ENCODE measurements at regions not wholly inside any gene's neighbourhood (a gene's known extent, or its start where the extent isn't known, plus 50 kb on each side); places are given as distances from the start of the nearest gene placed in this dataset.

DNA sequence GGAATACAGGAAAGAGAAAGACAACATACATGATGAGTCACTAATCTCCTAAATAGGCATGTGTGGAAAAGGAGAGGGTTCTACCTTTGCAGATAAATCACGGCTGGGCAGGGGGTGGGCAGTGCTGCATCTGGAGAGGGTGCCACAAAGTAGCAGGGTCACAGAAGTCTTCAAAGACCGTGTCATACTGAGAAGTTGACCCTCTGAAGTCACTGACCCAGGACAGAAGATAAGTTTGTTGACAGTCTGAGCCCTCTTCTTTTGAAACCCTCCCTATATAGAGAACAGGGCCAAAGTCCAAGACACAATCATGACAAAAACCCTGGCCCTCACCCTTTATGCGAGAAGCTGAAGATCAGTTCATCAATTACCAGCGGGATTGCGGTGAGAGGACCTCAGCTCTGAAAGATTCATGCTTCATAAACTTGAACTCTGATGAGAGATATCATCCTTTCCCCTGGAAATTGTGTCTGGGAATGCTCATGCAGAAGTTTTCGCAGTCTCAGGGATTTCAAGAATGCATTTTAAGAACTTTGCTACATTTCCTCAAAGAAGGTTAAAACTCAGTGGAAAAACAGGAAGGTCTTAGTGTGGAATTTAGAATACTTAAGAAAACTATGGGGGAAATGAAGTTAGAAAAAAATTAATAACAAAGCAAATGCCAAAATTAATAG is 129.5 kb downstream of the FAM124B start:
- TF ChIP-seq, protein P1, sequence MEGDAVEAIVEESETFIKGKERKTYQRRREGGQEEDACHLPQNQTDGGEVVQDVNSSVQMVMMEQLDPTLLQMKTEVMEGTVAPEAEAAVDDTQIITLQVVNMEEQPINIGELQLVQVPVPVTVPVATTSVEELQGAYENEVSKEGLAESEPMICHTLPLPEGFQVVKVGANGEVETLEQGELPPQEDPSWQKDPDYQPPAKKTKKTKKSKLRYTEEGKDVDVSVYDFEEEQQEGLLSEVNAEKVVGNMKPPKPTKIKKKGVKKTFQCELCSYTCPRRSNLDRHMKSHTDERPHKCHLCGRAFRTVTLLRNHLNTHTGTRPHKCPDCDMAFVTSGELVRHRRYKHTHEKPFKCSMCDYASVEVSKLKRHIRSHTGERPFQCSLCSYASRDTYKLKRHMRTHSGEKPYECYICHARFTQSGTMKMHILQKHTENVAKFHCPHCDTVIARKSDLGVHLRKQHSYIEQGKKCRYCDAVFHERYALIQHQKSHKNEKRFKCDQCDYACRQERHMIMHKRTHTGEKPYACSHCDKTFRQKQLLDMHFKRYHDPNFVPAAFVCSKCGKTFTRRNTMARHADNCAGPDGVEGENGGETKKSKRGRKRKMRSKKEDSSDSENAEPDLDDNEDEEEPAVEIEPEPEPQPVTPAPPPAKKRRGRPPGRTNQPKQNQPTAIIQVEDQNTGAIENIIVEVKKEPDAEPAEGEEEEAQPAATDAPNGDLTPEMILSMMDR (IDR thresholded peaks at IDR 0.05; ENCODE audit: insufficient read depth, low read depth, low read length): no peak
- TF ChIP-seq EZH2 (IDR thresholded peaks at IDR 0.05; ENCODE audit: insufficient read depth, low read length): no peak

Measured in astrocyte (in vitro differentiated cells and primary cell).